ENCODE measurements at regions not wholly inside any gene's neighbourhood (a gene's known extent, or its start where the extent isn't known, plus 50 kb on each side); places are given as distances from the start of the nearest gene placed in this dataset.

DNA sequence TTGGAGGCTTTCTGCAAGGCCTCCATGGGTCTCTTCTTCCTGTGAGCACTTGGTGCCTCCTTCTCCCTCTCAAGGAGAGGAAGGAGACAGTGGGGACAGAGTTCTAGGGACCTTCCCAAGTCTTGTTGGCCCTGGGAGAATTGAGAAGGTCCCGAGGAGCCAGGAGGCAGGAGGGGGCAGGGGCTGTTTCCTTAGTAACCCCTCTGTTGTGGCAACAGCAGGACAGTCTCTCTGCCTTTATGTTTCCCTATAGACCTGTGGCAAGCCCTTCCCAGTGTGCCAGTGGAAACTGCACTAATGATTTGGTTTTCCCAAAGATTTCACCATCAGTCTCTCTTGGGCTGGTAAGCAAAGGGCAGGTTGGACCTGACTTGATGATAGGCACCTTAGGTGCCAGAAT, 87.8 kb upstream of the GALNT15 start:
- Mint-ChIP-seq H3K27me3 (peaks cover 3 to 6% of the 10 kb centered on the region in 2 donors), H3K4me3 (no peak overlapping the region), H3K27ac (no peak overlapping the region), H3K4me1 (no peaks in the 10 kb centered on the region), H3K36me3 (no peaks in the 10 kb centered on the region), H3K9me3 (peaks cover 7 to 15% (median 15%) of the 10 kb centered on the region in 3 donors)
- CTCF ChIA-PET: no interaction called here
- Histone ChIP-seq H3K9me3 (no peaks in the 10 kb centered on the region), H3K4me1 (ENCODE audit: control insufficient read depth in 1 of 2, extremely low read depth in 1 of 2, insufficient read depth in 2 of 2, low read length in 2 of 2) (no peaks in the 10 kb centered on the region), H3K27me3 (replicated peaks in 1 of 2; ENCODE audit: control insufficient read depth in 2 of 2, extremely low read depth in 1 of 2, insufficient read depth in 2 of 2, low read length in 1 of 2) (peaks cover 0 to 17% of the 10 kb centered on the region in 2 experiments), H3K27ac (ENCODE audit: low read length) (no peak overlapping the region), H3K4me3 (ENCODE audit: control insufficient read depth in 1 of 2, extremely low read depth in 1 of 2, low read length in 1 of 2) (no peak overlapping the region), H3K36me3 (ENCODE audit: control insufficient read depth in 2 of 2, extremely low read depth in 1 of 2, insufficient read depth in 1 of 2, low read length in 1 of 2) (no peaks in the 10 kb centered on the region)
- 78% methylated on average over 1 of the region's 1 CpG for WGBS (ENCODE audit: insufficient coverage)
- ATAC-seq (replicated peaks in 1 of 4) (no peak), DNase-seq (no peak)
- POLR2A ChIA-PET: no interaction called here

DNA sequence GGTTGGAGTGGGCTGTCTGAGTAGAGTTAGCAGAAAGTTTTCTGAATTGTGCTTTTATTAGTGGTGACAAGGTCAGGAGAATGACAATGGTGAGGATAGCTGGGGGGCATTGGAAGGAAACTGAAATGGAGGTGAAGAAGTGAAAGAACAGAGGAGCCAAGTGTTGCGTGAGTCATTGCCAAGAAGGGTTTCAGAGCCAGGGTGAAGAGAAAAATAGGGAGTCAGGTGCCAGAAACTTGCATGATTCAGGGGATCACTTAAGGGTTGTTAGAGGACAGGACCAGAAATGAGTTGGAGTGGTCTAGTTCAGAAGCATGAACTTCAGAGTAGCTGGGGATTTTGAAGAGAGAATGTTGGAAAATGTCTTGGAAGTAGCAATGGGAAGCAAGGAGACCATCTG, 86.0 kb upstream of the GALNT15 start:
- CTCF ChIA-PET: no interaction called here
- H3K9me3 ChIP-seq: no peaks in the 10 kb centered on the region
- DNase-seq (no peak), ATAC-seq (replicated peaks in 1 of 4) (no peak)
- H3K4me3 ChIP-seq (ENCODE audit: control insufficient read depth in 1 of 2, extremely low read depth in 1 of 2, low read length in 1 of 2): no peak overlapping the region
- no peaks in the 10 kb centered on the region for H3K4me1 Mint-ChIP-seq
- peaks cover 0 to under 1% (median under 1%) of the 10 kb centered on the region in 3 donors for H3K9me3 Mint-ChIP-seq
- H3K27ac ChIP-seq (ENCODE audit: low read length): no peak overlapping the region
- H3K4me1 ChIP-seq (ENCODE audit: control insufficient read depth in 1 of 2, extremely low read depth in 1 of 2, insufficient read depth in 2 of 2, low read length in 2 of 2): no peaks in the 10 kb centered on the region
- H3K27me3 Mint-ChIP-seq: peaks cover 3 to 6% of the 10 kb centered on the region in 2 donors
- peaks cover 0 to 13% of the 10 kb centered on the region in 2 experiments for H3K27me3 ChIP-seq (replicated peaks in 1 of 2; ENCODE audit: control insufficient read depth in 2 of 2, extremely low read depth in 1 of 2, insufficient read depth in 2 of 2, low read length in 1 of 2)
- no peak overlapping the region for H3K27ac Mint-ChIP-seq
- no peak overlapping the region for H3K4me3 Mint-ChIP-seq
- WGBS (ENCODE audit: insufficient coverage): 88% methylated on average over 1 of the region's 1 CpG
- H3K36me3 Mint-ChIP-seq: no peaks in the 10 kb centered on the region
- no peaks in the 10 kb centered on the region for H3K36me3 ChIP-seq (ENCODE audit: control insufficient read depth in 2 of 2, extremely low read depth in 1 of 2, insufficient read depth in 1 of 2, low read length in 1 of 2)
- POLR2A ChIA-PET: no interaction called here

DNA sequence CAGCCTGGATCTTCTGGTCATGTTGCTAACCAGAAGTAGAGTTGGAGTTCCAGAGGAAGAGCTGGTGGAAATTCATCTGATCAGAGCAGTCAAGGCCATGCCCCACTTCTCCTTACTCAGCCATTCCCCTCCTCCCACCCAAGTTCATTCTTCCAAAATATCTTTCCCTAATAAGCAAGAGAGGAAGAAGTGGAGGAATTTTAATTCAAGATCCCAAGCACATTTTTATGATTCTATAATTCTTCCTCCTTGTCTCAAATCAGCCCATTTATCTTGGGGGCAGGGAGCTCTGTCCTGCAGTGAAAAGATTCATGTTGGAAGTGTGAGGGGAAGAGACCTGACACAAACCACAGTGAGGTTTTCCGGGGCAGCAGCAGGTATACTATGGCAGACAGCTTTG, 85.0 kb upstream of the GALNT15 start:
- H3K4me3 ChIP-seq (ENCODE audit: control insufficient read depth in 1 of 2, extremely low read depth in 1 of 2, low read length in 1 of 2): no peak overlapping the region
- CTCF ChIA-PET: no interaction called here
- H3K27ac ChIP-seq (ENCODE audit: low read length): no peak overlapping the region
- WGBS (ENCODE audit: insufficient coverage): no CpG with 5 or more reads among the region's 1 CpG
- H3K27me3 Mint-ChIP-seq: peaks cover 5 to 7% of the 10 kb centered on the region in 2 donors
- peaks cover 0 to 16% of the 10 kb centered on the region in 2 experiments for H3K27me3 ChIP-seq (replicated peaks in 1 of 2; ENCODE audit: control insufficient read depth in 2 of 2, extremely low read depth in 1 of 2, insufficient read depth in 2 of 2, low read length in 1 of 2)
- H3K36me3 ChIP-seq (ENCODE audit: control insufficient read depth in 2 of 2, extremely low read depth in 1 of 2, insufficient read depth in 1 of 2, low read length in 1 of 2): no peaks in the 10 kb centered on the region
- H3K4me1 ChIP-seq (ENCODE audit: control insufficient read depth in 1 of 2, extremely low read depth in 1 of 2, insufficient read depth in 2 of 2, low read length in 2 of 2): no peaks in the 10 kb centered on the region
- POLR2A ChIA-PET: no interaction called here
- no peak for ATAC-seq (replicated peaks in 1 of 4)
- no peak for DNase-seq
- no peaks in the 10 kb centered on the region for H3K4me1 Mint-ChIP-seq
- H3K36me3 Mint-ChIP-seq: no peaks in the 10 kb centered on the region
- no peaks in the 10 kb centered on the region for H3K9me3 Mint-ChIP-seq
- H3K9me3 ChIP-seq: no peaks in the 10 kb centered on the region
- H3K27ac Mint-ChIP-seq: no peak overlapping the region
- H3K4me3 Mint-ChIP-seq: no peak overlapping the region

DNA sequence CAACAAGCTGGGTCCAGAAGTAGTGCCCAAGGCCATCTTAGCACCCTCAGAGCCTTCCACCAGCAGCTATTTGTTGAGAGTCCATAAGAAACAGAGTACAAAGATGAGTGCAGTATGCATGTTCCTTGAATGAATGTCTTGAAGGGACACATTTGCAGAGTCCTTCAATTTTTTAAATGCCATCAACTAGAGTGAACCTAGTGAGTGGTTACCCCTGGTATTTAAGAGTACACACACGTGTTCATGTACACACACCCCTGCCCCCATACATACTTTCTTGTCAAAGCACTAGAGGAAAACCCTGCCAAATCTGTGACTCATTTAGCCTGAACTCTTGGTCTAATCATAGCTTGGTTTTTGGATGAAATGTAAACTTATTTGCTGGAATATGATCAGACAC, 84.5 kb upstream of the GALNT15 start:
- no peaks in the 10 kb centered on the region for H3K4me1 ChIP-seq (ENCODE audit: control insufficient read depth in 1 of 2, extremely low read depth in 1 of 2, insufficient read depth in 2 of 2, low read length in 2 of 2)
- no peaks in the 10 kb centered on the region for H3K9me3 ChIP-seq
- Mint-ChIP-seq H3K27ac (no peak overlapping the region), H3K36me3 (no peaks in the 10 kb centered on the region), H3K27me3 (peaks cover 4% of the 10 kb centered on the region in 2 donors), H3K4me3 (no peak overlapping the region), H3K9me3 (no peaks in the 10 kb centered on the region), H3K4me1 (no peaks in the 10 kb centered on the region)
- H3K27me3 ChIP-seq (replicated peaks in 1 of 2; ENCODE audit: control insufficient read depth in 2 of 2, extremely low read depth in 1 of 2, insufficient read depth in 2 of 2, low read length in 1 of 2): peaks cover 0 to 16% of the 10 kb centered on the region in 2 experiments
- CTCF ChIA-PET: no interaction called here
- H3K27ac ChIP-seq (ENCODE audit: low read length): no peak overlapping the region
- WGBS (ENCODE audit: insufficient coverage): no CpG with 5 or more reads among the region's 1 CpG
- POLR2A ChIA-PET: no interaction called here
- no peak for ATAC-seq (replicated peaks in 1 of 4)
- DNase-seq: no peak
- H3K36me3 ChIP-seq (ENCODE audit: control insufficient read depth in 2 of 2, extremely low read depth in 1 of 2, insufficient read depth in 1 of 2, low read length in 1 of 2): no peaks in the 10 kb centered on the region
- no peak overlapping the region for H3K4me3 ChIP-seq (ENCODE audit: control insufficient read depth in 1 of 2, extremely low read depth in 1 of 2, low read length in 1 of 2)

DNA sequence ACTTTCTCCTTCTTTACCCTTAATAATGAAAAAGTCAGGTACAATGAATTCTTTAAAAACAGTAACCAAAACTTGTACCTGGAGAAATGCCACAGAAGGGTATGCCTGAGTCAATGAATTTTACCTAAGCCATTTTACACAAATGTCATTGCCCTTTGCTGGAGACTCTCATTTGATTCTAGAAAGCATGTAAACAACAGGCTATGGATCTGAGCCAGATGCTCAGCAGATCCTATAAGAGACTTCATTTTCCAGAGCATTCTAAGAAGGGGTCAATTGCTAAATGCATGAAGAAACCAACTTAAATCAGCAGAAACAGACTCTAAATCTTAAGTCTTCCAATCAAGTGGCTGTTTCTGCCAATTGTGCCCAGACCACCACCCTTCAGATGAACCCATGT, 83.8 kb upstream of the GALNT15 start:
- ATAC-seq (replicated peaks in 1 of 4) (no peak), DNase-seq (no peak)
- Histone ChIP-seq H3K4me3 (ENCODE audit: control insufficient read depth in 1 of 2, extremely low read depth in 1 of 2, low read length in 1 of 2) (no peak overlapping the region), H3K27me3 (replicated peaks in 1 of 2; ENCODE audit: control insufficient read depth in 2 of 2, extremely low read depth in 1 of 2, insufficient read depth in 2 of 2, low read length in 1 of 2) (peaks cover 0 to 16% of the 10 kb centered on the region in 2 experiments), H3K4me1 (ENCODE audit: control insufficient read depth in 1 of 2, extremely low read depth in 1 of 2, insufficient read depth in 2 of 2, low read length in 2 of 2) (no peaks in the 10 kb centered on the region), H3K9me3 (no peaks in the 10 kb centered on the region), H3K36me3 (ENCODE audit: control insufficient read depth in 2 of 2, extremely low read depth in 1 of 2, insufficient read depth in 1 of 2, low read length in 1 of 2) (no peaks in the 10 kb centered on the region), H3K27ac (ENCODE audit: low read length) (no peak overlapping the region)
- peaks cover 4% of the 10 kb centered on the region in 2 donors for H3K27me3 Mint-ChIP-seq
- CTCF ChIA-PET: no interaction called here
- H3K36me3 Mint-ChIP-seq: no peaks in the 10 kb centered on the region
- H3K27ac Mint-ChIP-seq: no peak overlapping the region
- no peaks in the 10 kb centered on the region for H3K9me3 Mint-ChIP-seq
- no peak overlapping the region for H3K4me3 Mint-ChIP-seq
- POLR2A ChIA-PET: no interaction called here
- no peaks in the 10 kb centered on the region for H3K4me1 Mint-ChIP-seq

DNA sequence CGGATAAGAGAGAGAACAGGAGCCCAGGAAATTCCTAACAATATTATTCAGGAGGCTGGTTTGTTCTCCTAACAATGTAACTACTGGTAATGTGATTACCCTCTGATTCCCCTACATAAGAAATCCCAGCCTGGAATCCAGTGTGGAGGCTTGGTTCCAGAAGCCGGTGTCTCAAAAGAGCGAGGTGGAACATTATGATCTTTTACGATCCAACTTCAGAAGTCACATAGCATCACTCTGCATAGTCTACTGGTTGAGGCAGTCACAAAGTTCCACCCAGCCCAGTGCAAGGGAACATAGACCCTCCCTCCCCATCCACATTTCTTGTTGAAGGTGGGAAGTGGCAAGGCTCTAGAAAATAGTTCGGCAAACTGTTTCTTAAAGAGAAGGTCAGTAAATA, 81.6 kb upstream of the GALNT15 start:
- Histone ChIP-seq H3K4me1 (ENCODE audit: control insufficient read depth in 1 of 2, extremely low read depth in 1 of 2, insufficient read depth in 2 of 2, low read length in 2 of 2) (no peaks in the 10 kb centered on the region), H3K27me3 (replicated peaks in 1 of 2; ENCODE audit: control insufficient read depth in 2 of 2, extremely low read depth in 1 of 2, insufficient read depth in 2 of 2, low read length in 1 of 2) (peaks cover 0 to 5% of the 10 kb centered on the region in 2 experiments)
- POLR2A ChIA-PET: no interaction called here

More for the DNA sequence above, 81.6 kb upstream of the GALNT15 start:
- no CpG with 5 or more reads among the region's 5 CpGs for WGBS (ENCODE audit: insufficient coverage)
- no peak overlapping the region for H3K4me3 ChIP-seq (ENCODE audit: control insufficient read depth in 1 of 2, extremely low read depth in 1 of 2, low read length in 1 of 2)
- no peak overlapping the region for H3K4me3 Mint-ChIP-seq
- H3K4me1 Mint-ChIP-seq: no peaks in the 10 kb centered on the region
- H3K36me3 ChIP-seq (ENCODE audit: control insufficient read depth in 2 of 2, extremely low read depth in 1 of 2, insufficient read depth in 1 of 2, low read length in 1 of 2): no peaks in the 10 kb centered on the region
- CTCF ChIA-PET: no interaction called here
- H3K27ac Mint-ChIP-seq: no peak overlapping the region
- ATAC-seq (replicated peaks in 1 of 4) (no peak), DNase-seq (no peak)
- no peaks in the 10 kb centered on the region for H3K9me3 Mint-ChIP-seq
- H3K9me3 ChIP-seq: no peaks in the 10 kb centered on the region
- peaks cover 1 to 4% of the 10 kb centered on the region in 2 donors for H3K27me3 Mint-ChIP-seq
- H3K36me3 Mint-ChIP-seq: no peaks in the 10 kb centered on the region
- no peak overlapping the region for H3K27ac ChIP-seq (ENCODE audit: low read length)

Data from T-cell (primary cell).